Neural progenitor cell (in vitro differentiated cells): ENCODE measurements at regions not wholly inside any gene's neighbourhood (a gene's known extent, or its start where the extent isn't known, plus 50 kb on each side); places are given as distances from the start of the nearest gene placed in this dataset.

Experiments
- CTCF ChIP-seq: fragments of 200-600 bp; sonication (generic); IDR thresholded peaks from 2 replicates; pipeline ENCODE4 v1.5.1; 2017; ENCODE audit warnings: antibody characterized with exemption, mild to moderate bottlenecking
- EZH2 ChIP-seq: fragments of 200-600 bp; sonication (generic); IDR thresholded peaks from 2 replicates; pipeline ENCODE4 v1.6.1; 2017; ENCODE audit warnings: antibody characterized with exemption, mild to moderate bottlenecking, moderate library complexity
- EZH2phosphoT487 ChIP-seq: fragments of 200-600 bp; sonication (generic); IDR thresholded peaks from 2 replicates; pipeline ENCODE4 v1.6.1; 2017; ENCODE audit warnings: antibody characterized with exemption

- TF ChIP-seq CTCF = no peak
- TF ChIP-seq EZH2 = no peak
- TF ChIP-seq EZH2phosphoT487 = no peak
Measured at GRCh38 chr13:65387743-65388347, 1842.3 kb downstream of the PCDH9 start.
